Mesenchymal stem cell (in vitro differentiated cells and primary cell): ENCODE measurements at regions not wholly inside any gene's neighbourhood (a gene's known extent, or its start where the extent isn't known, plus 50 kb on each side); places are given as distances from the start of the nearest gene placed in this dataset.
A peak's percentile ranks its signal among the peaks of the same experiment; 100 is the strongest.

Experiments used
- DNase-seq: peaks from one replicate; pipeline ENCODE4 v3.0.0-alpha.2; 2013
- H2AFZ ChIP-seq: one replicate; pipeline ENCODE4 v1.6.1; 2013; ENCODE audit warnings: low read depth, mild to moderate bottlenecking, control low read depth, inconsistent platforms, low read length, moderate library complexity
- H2AK5ac ChIP-seq: 2 replicates; pipeline ENCODE4 v1.6.1; 2013; ENCODE audit warnings: low read length, moderate library complexity, mild to moderate bottlenecking, inconsistent platforms; ENCODE audit not compliant: severe bottlenecking
- H2BK120ac ChIP-seq: one replicate; pipeline ENCODE4 v1.6.1; 2013; ENCODE audit warnings: low read depth, mild to moderate bottlenecking, inconsistent platforms, low read length, moderate library complexity
- H2BK12ac ChIP-seq, 2 experiments: one replicate each; pipeline ENCODE4 v1.6.1; 2013; ENCODE audit warnings: inconsistent platforms in 2 of 2, low read length in 2 of 2, mild to moderate bottlenecking in 2 of 2, moderate library complexity in 2 of 2, control low read depth in 1 of 2
- H2BK15ac ChIP-seq: one replicate; pipeline ENCODE4 v1.6.1; 2013; ENCODE audit warnings: mild to moderate bottlenecking, low read depth, inconsistent platforms; ENCODE audit not compliant: poor library complexity, severe bottlenecking
- H2BK5ac ChIP-seq: 2 replicates; pipeline ENCODE4 v1.6.1; 2013; ENCODE audit warnings: low read depth, mild to moderate bottlenecking, low read length, control low read depth, inconsistent platforms; ENCODE audit not compliant: poor library complexity, severe bottlenecking
- H3K14ac ChIP-seq, 2 experiments: one replicate each; pipeline ENCODE4 v1.6.1; 2013; ENCODE audit warnings: inconsistent platforms in 2 of 2, low read length in 2 of 2, control low read depth in 1 of 2, mild to moderate bottlenecking in 1 of 2, moderate library complexity in 1 of 2
- H3K18ac ChIP-seq, 2 experiments: one replicate each; pipeline ENCODE4 v1.6.1; 2013; ENCODE audit warnings: inconsistent platforms in 2 of 2, low read length in 2 of 2, control low read depth in 1 of 2, low read depth in 1 of 2, mild to moderate bottlenecking in 1 of 2
- H3K23ac ChIP-seq, 2 experiments: one replicate each; pipeline ENCODE4 v1.6.1; 2013; ENCODE audit warnings: inconsistent platforms in 2 of 2, low read length in 2 of 2, mild to moderate bottlenecking in 2 of 2, moderate library complexity in 2 of 2, control low read depth in 1 of 2
- H3K27ac ChIP-seq: 2 replicates; pipeline ENCODE4 v1.5.1; 2013; ENCODE audit warnings: mild to moderate bottlenecking, moderate library complexity, low read length, control low read depth, inconsistent platforms; ENCODE audit not compliant: poor library complexity, severe bottlenecking
- H3K27me3 ChIP-seq, 2 experiments: 2 replicates each; pipeline versions ENCODE4 v1.6.1 to v1.7.0; 2013; ENCODE audit warnings: low read length in 2 of 2, mild to moderate bottlenecking in 2 of 2, moderate library complexity in 2 of 2, control low read depth in 1 of 2, inconsistent platforms in 1 of 2; ENCODE audit not compliant: control insufficient read depth in 1 of 2, insufficient read depth in 1 of 2
- H3K36me3 ChIP-seq, 2 experiments: 2 replicates each; pipeline versions ENCODE4 v1.6.1 to v1.7.0; 2013; ENCODE audit warnings: low read length in 2 of 2, control low read depth in 1 of 2, inconsistent platforms in 1 of 2, low read depth in 1 of 2, mild to moderate bottlenecking in 1 of 2; ENCODE audit not compliant: insufficient read depth in 2 of 2, control insufficient read depth in 1 of 2
- H3K4ac ChIP-seq, 2 experiments: one replicate each; pipeline ENCODE4 v1.6.1; 2013; ENCODE audit warnings: inconsistent platforms in 2 of 2, low read length in 2 of 2, mild to moderate bottlenecking in 2 of 2, moderate library complexity in 2 of 2, control low read depth in 1 of 2, low read depth in 1 of 2
- H3K4me1 ChIP-seq: 2 replicates; pipeline ENCODE4 v1.6.1; 2013; ENCODE audit warnings: low read depth, low read length, control low read depth; ENCODE audit not compliant: control insufficient read depth, insufficient read depth
- H3K4me2 ChIP-seq: 2 replicates; pipeline ENCODE4 v1.6.1; 2013; ENCODE audit warnings: low read length, mild to moderate bottlenecking, inconsistent platforms; ENCODE audit not compliant: poor library complexity, severe bottlenecking
- H3K4me3 ChIP-seq, 2 experiments: 2 replicates each; pipeline versions ENCODE4 v1.5.1 to v1.7.0; 2013; ENCODE audit warnings: low read length in 2 of 2, mild to moderate bottlenecking in 2 of 2, control low read depth in 1 of 2, low read depth in 1 of 2; ENCODE audit not compliant: insufficient read depth in 1 of 2
- H3K79me1 ChIP-seq: replicated peaks from 2 replicates; pipeline ENCODE4 v1.6.1; 2013; ENCODE audit warnings: mild to moderate bottlenecking, control low read depth, low read length, inconsistent platforms; ENCODE audit not compliant: poor library complexity, severe bottlenecking
- H3K9ac ChIP-seq: 2 replicates; pipeline ENCODE4 v1.7.0; 2013; ENCODE audit warnings: mild to moderate bottlenecking, low read length, moderate library complexity
- H3K9me3 ChIP-seq: 2 replicates; pipeline ENCODE4 v1.7.0; 2013; ENCODE audit warnings: mild to moderate bottlenecking, low read length; ENCODE audit not compliant: control insufficient read depth
- H4K8ac ChIP-seq: one replicate; pipeline ENCODE4 v1.6.1; 2013; ENCODE audit warnings: inconsistent platforms, mild to moderate bottlenecking, low read length, moderate library complexity
- H4K91ac ChIP-seq: one replicate; pipeline ENCODE4 v1.6.1; 2013; ENCODE audit warnings: mild to moderate bottlenecking, low read length, inconsistent platforms
- WGBS: methylation state at CpG from one replicate; pipeline ENCODE4 v1.1.7; 2013; ENCODE audit warnings: mixed read lengths; 5-methylcytosine and 5-hydroxymethylcytosine counted together

DNA sequence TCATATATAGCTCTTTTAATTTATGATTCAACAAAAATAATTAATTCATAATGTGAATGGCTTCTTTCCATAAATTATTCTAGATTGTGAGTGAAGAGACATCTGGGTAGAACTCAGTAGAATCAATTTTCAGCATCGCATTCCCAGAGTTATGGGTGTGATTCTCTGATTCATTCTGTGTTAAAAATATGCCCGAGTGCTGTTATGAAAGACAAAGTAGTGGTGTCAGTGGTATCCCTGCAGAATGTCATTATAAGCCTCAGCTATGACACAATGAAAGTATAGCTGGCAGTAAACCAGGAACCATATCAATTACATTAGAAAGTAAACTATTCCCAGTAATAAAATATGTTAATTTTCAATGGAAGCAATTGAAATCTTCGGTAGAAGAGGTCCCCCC is 480.5 kb upstream of the SLITRK1 start:
- no peak overlapping the region for H2BK12ac ChIP-seq
- no peak overlapping the region for H4K91ac ChIP-seq
- no peaks in the 10 kb centered on the region for H3K27me3 ChIP-seq
- no peak overlapping the region for H3K4me2 ChIP-seq
- H3K14ac ChIP-seq = no peak overlapping the region
- DNase-seq = no peak
- H3K18ac ChIP-seq = no peak overlapping the region
- no peak overlapping the region for H3K27ac ChIP-seq
- H2AK5ac ChIP-seq = no peak overlapping the region
- H2BK120ac ChIP-seq = no peak overlapping the region
- no peak overlapping the region for H4K8ac ChIP-seq
- H3K23ac ChIP-seq = no peak overlapping the region
- 79% methylated on average over 1 of the region's 3 CpGs for WGBS
- H3K36me3 ChIP-seq = no peaks in the 10 kb centered on the region
- no peaks in the 10 kb centered on the region for H3K79me1 ChIP-seq
- no peak overlapping the region for H3K4me3 ChIP-seq
- no peak overlapping the region for H2AFZ ChIP-seq
- no peaks in the 10 kb centered on the region for H3K4me1 ChIP-seq
- no peak overlapping the region for H3K9ac ChIP-seq
- H2BK5ac ChIP-seq = no peak overlapping the region
- H3K4ac ChIP-seq = no peak overlapping the region
- H3K9me3 ChIP-seq = no peaks in the 10 kb centered on the region
- no peak overlapping the region for H2BK15ac ChIP-seq

DNA sequence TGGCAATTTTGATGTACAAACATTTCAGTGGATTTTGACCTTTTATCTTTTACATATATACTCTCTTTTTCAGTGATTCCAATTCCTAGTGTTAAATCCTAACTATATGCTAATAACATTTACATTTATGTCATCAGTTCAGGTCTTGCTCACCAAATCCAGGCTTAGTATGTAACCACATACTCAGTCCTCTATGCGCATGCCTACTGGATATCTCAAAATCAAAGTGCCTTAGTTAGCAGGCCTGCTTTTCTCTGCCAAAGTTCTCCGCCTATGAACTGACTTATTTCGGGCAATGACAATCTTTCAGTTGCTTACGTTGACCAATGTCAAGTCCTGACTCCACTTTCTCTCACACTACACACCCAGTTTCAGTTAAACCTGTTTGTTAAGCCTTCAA is 478.5 kb upstream of the SLITRK1 start:
- WGBS = 92% methylated on average over 4 of the region's 4 CpGs
- H2BK15ac ChIP-seq = no peak overlapping the region
- H3K36me3 ChIP-seq = no peaks in the 10 kb centered on the region

DNA sequence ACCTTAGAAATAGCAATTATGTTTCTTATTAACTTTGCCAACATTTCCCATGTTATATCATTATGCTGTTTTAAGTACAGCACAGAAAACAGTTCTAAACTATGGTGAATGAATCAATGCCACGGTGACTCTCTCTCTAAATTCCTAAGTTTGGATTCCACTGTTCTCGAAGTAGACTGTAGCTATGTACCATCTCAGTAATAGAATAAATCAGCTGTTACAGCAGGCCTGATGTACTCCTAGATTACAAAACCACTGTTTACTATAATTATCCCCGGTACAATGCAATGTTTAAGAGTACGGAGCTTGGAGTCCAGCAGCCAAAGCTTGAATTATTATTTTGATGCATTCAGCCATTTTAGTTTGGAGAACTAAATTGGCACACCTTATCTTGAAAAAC is 476.3 kb upstream of the SLITRK1 start:
- no peak overlapping the region for H3K4me3 ChIP-seq
- no peak overlapping the region for H3K18ac ChIP-seq
- H3K9me3 ChIP-seq = no peaks in the 10 kb centered on the region
- H2AK5ac ChIP-seq = no peak overlapping the region
- no peak overlapping the region for H2AFZ ChIP-seq
- no peak overlapping the region for H2BK12ac ChIP-seq
- H3K27ac ChIP-seq = no peak overlapping the region
- H3K36me3 ChIP-seq = no peaks in the 10 kb centered on the region
- no peak overlapping the region for H3K4me2 ChIP-seq
- no peaks in the 10 kb centered on the region for H3K27me3 ChIP-seq
- WGBS = 90% methylated on average over 4 of the region's 4 CpGs
- no peak overlapping the region for H2BK15ac ChIP-seq
- no peak overlapping the region for H3K9ac ChIP-seq
- no peak overlapping the region for H2BK120ac ChIP-seq
- H3K4me1 ChIP-seq = no peaks in the 10 kb centered on the region
- H3K23ac ChIP-seq = no peak overlapping the region
- no peaks in the 10 kb centered on the region for H3K79me1 ChIP-seq
- no peak overlapping the region for H3K4ac ChIP-seq
- no peak overlapping the region for H4K91ac ChIP-seq
- H3K14ac ChIP-seq = no peak overlapping the region
- no peak overlapping the region for H2BK5ac ChIP-seq
- H4K8ac ChIP-seq = no peak overlapping the region
- DNase-seq = peak; percentile 2

More for the DNA sequence above, 478.5 kb upstream of the SLITRK1 start:
- DNase-seq = no peak
- H3K4me2 ChIP-seq = no peak overlapping the region
- H3K27me3 ChIP-seq = no peaks in the 10 kb centered on the region
- H2BK120ac ChIP-seq = no peak overlapping the region
- H3K4me3 ChIP-seq = no peak overlapping the region
- no peak overlapping the region for H4K8ac ChIP-seq
- no peaks in the 10 kb centered on the region for H3K9me3 ChIP-seq
- no peak overlapping the region for H3K14ac ChIP-seq
- H3K4ac ChIP-seq = no peak overlapping the region
- H2BK12ac ChIP-seq = no peak overlapping the region
- H3K9ac ChIP-seq = no peak overlapping the region
- no peak overlapping the region for H3K23ac ChIP-seq
- no peak overlapping the region for H2BK5ac ChIP-seq
- H3K79me1 ChIP-seq = no peaks in the 10 kb centered on the region
- H2AK5ac ChIP-seq = no peak overlapping the region
- no peak overlapping the region for H3K18ac ChIP-seq
- no peak overlapping the region for H3K27ac ChIP-seq
- no peak overlapping the region for H2AFZ ChIP-seq
- H4K91ac ChIP-seq = no peak overlapping the region
- H3K4me1 ChIP-seq = no peaks in the 10 kb centered on the region

DNA sequence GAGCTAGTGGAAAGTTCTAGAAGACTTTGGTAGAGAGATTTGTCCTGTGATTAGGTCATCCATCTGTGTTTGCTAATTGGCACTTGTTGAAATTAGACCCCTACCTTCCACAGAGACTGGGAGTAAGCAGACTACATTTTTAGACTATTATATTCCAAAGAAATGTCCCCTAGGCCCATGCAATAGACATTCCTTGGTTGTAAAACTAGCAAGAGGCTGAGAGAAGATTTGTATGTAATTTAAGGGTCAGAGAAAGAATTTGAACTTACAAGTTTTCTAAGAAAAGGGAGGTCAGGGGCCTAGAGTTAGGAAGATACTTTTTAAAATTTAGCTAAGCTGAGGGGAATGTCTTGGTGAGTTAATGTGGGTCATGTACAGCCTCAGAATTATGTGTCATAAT is 470.7 kb upstream of the SLITRK1 start:
- H4K91ac ChIP-seq = no peak overlapping the region
- peak overlapping the region; percentile 52 for H3K27ac ChIP-seq
- no peak overlapping the region for H2BK5ac ChIP-seq
- H3K4me2 ChIP-seq = no peak overlapping the region
- H3K9me3 ChIP-seq = peaks cover 13% of the 10 kb centered on the region
- no peak overlapping the region for H4K8ac ChIP-seq
- no peak overlapping the region for H3K18ac ChIP-seq
- no peak overlapping the region for H3K23ac ChIP-seq
- H3K9ac ChIP-seq = no peak overlapping the region
- H3K4ac ChIP-seq = no peak overlapping the region
- no peaks in the 10 kb centered on the region for H3K4me1 ChIP-seq
- no peak overlapping the region for H3K4me3 ChIP-seq
- H2BK12ac ChIP-seq = no peak overlapping the region
- H2BK120ac ChIP-seq = no peak overlapping the region
- no peak overlapping the region for H3K14ac ChIP-seq
- no peak overlapping the region for H2AK5ac ChIP-seq
- H3K27me3 ChIP-seq = no peaks in the 10 kb centered on the region
- no peaks in the 10 kb centered on the region for H3K79me1 ChIP-seq
- H2BK15ac ChIP-seq = no peak overlapping the region
- no peak overlapping the region for H2AFZ ChIP-seq
- H3K36me3 ChIP-seq = no peaks in the 10 kb centered on the region
- DNase-seq = no peak
